HG02763 (cell line): ENCODE measurements at regions not wholly inside any gene's neighbourhood (a gene's known extent, or its start where the extent isn't known, plus 50 kb on each side); places are given as distances from the start of the nearest gene placed in this dataset.

Experiments used
- ATAC-seq: cut with Tn5 transposase; IDR thresholded peaks from one replicate; pipeline ENCODE4 v1.9.1; 2021; ENCODE audit warnings: mild to moderate bottlenecking, moderate library complexity; ENCODE audit not compliant: unreplicated experiment

DNA sequence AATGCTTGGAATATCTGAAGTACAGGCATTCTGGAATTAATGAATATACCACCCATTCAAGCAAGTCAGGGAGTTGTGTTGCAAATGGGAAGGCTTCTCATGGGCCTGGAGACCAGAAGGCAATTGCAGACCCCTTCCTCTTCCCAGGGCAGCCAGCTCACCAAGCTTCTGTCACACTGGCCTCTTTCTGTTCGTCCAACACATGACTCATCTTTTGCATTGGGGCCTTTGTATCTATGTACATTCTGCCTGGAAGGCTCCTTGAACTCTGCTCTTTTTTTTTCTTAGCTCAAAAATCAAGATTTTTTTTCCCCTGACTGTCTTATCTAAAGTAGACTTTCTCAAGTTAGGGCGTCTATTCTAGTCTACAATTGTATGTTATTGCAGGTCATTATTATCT lies 132.9 kb upstream of the MYLIP start:
- ATAC-seq, result no peak

DNA sequence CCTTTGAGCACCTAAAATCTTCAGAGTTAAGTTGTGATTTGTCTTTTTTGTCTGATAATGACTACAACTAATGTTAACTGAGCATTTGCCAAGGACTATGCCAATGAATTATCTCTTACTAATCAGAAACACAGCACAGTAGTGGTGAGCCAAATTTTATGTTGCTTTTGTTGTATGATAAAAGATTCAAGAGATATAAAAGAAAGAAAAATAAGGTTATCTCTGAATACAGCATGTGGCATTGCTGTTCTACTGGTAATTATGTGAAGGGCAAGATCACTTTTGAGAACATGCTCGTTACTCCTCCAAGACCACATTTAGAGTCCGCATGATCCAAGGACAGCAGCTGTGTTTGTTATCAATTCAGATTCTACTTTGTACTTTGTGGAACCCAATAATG lies 133.4 kb upstream of the MYLIP start:
- ATAC-seq, result no peak

DNA sequence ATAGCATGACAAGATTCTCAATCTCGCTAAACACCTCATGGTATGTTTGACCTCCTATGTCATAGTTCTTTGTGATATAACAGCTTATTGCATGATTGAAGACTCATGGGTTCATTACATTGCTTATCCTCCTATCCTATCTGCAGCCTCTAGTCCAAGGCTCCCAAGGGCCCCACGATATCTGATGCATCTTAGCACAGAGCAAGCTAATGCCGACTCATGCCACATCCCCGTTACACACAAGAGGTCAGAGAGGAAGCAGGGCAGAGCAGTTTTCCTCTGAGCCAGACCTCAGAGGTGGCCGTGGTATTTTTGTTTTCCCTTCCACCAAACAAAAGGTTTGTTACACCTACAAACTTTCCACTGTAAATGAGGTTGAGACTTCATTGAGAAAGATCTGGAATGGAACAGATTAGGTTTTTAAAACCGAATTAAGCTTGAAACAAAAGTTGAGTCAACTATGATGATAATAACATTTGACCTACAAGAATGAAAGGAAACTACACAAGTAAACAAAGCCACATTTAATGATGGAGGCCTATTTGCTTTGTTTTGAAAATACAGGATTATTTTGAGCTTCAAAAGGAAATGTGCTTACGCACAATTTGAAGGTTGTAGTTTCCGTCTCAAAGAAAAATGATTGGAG lies 133.9 kb upstream of the MYLIP start:
- no peak for ATAC-seq

DNA sequence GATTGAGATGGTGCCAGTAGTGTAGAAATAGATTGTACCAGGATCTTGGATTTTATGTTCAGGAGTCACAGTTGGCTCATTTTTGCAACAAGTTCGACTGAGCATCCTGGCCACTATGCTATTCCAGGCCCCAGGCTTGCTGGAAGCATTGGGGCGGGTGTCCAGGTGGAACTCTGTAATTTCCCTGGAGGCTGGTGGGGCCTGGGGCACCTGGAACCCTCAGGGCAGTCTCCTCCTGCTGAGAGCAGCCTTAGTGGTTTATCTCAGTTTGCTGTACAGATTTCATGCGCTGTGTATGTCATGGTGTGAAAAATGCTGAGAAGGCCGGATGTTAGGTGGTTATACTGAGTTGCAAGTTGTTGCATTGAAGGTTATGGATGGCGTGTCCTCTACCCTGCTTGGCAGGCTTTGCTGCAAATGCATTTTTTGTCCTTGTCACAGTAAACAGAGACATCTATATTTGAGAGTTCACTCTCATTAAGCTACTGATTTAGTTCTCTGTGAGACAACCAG lies 135.1 kb upstream of the MYLIP start:
- ATAC-seq, result no peak

DNA sequence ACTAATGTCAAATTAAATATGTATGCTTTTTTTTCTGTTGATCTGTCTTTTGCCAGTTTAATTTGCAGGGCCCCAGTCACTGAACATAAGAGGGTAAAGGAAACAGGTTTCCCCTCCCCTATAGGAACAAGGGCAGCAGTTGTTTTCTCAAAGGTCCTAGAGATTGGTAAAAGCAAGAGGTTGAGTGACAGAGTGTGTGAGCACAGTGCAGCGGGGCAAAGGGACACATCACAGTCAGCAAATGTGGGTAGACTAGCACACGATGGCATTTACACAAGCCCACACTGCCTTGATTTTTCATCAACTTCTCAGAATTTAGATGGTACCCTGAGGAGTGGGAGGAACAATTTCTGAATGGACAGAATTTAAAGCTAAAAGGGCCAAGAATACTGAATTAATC lies 138.7 kb upstream of the MYLIP start:
- ATAC-seq, result no peak

DNA sequence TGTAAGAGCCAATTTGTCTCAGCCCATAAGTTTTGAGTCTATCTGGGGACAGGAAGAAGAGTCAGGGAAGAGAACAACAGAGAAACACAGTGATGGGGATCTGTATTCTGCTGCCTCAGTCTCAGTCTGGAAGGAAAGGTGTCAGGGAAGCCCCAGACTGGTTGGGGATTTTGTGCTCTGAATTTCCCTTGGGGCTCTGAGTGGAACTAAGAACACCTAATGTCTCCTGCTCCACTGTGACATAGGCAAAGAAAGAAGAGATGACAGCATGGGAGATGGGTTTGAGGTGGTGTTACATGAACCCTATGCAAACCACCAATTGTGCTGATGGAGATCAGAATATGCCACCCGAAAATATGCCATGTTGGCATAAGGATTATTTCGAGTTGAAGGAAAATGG lies 139.5 kb upstream of the MYLIP start:
- no peak for ATAC-seq

DNA sequence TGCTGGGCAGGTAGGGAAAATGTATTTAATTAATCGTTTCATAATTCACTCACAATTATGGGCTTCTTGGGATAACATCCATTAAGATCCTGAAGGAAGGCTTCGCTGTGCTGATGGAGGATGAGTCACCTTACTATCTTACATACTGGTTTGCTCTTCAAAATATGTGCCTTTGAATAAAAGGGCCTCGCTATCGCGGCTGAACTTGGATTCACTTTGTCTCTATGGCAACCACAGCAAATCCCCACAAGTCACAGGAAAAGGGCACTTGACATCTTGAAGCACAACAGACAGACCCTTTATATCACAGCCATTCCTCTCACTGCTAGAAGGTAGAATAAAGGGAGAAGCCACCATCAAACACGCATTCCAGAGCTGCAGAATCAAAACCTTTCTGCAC lies 141.3 kb upstream of the MYLIP start:
- ATAC-seq, result no peak

DNA sequence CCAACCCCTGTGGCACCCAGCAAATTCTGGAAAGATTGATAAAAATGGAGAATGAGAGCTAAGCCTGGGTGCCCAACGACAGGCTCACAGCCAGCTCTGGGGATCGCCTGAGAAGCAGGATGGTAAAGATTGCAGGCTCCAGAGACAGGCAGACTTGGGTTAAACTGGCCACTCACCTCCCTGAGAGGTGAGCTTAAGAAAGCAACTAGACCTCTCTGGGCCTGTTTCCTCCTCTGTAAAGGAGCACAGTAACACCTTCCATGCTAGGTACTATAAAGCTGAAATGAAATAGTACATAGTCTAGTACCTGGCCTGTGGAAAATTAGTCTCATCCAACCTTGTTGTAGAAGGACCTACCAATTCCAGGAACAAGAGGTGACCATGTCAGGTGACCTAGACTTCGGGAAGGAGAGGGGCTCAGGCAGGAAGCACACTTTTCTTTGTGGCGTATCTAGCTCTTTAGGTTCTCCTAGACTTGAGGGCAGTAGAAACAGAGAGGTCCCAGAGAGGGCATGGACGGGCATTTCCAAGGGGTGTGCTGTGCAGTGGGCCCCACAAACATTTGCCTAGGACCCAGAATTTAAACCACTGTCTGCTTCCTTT lies 142.8 kb upstream of the MYLIP start:
- ATAC-seq, result no peak

DNA sequence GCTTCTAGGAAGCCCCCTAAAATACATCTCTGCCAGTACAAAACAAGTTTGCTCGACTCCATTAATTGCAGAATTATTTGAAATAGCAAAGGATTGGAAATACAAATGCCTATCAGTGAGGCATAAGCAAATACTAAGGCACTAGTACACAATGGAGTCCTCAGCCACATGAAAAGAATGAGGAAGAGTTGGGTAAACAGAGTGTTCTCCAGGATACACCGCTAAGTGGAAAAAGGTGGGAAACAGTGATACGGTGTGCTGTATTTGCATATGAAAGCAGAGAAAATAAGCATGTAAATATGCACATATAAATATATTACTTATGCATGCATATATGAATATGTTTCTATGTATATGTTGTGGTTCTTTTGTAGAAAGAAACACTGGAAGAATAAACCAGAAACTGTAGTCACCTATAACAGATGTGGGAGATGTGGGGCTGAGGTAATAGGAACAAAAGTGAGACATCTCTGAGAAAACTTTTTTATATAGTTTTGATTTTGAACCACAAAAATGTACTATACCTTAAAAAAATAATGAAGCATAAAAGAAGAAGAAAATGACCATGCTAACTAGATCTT lies 143.4 kb upstream of the MYLIP start:
- ATAC-seq, result no peak

DNA sequence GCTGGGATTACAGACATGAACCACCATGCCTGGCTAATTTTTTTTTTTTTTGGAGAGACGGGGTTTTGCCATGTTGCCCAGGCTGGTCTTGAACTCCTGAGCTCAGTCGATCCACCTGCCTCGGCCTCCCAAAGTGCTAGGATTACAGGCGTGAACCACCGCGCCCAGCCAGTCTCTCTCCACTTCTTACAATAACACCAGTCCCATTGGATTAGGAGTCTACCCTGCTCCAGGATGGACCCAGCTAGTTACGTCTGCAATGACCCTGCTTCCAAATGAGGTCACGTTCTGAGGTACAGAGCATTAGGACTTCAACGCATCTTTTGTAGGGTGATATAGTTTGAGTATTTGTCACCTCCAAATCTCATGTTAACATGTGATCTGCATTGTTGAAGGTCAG lies 146.9 kb upstream of the MYLIP start:
- no peak for ATAC-seq

DNA sequence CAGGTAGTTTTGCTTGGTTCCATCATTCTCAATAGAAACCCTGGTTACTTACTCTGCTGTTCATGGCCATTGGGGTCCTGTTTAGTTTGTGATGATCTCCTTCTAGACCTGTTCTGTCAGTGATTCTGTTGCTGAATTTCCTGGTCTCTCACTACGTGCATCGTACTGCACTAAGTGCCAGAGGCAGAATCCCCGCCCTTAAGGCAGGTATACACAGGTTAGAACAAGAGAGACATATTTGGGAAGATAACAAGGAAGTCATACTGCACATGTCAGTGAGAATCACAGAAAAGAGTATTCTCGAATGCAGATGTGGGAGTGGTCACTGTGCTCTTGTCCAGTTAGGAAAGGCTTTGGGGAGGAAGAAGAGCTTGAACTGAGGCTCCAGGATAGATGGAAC lies 148.1 kb upstream of the MYLIP start:
- ATAC-seq, result no peak

DNA sequence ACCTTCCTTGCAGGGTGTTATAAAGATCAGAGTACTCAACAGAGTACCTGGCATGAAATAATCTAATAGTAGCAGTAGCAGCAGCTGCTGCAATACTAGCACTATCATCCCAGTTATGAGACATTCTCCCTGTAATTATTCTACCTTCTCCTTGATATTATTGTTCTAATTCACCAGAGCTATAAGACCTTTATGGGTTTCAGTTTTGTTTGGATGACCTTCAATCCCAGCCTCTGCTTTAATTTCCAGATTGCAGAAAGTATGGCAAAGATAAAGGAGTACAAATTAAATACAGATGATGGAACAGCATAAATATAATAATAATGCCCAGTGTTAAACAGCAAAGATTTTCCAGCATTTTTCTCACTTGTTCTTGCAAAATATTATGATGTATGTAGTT lies 150.5 kb upstream of the MYLIP start:
- ATAC-seq, result no peak

DNA sequence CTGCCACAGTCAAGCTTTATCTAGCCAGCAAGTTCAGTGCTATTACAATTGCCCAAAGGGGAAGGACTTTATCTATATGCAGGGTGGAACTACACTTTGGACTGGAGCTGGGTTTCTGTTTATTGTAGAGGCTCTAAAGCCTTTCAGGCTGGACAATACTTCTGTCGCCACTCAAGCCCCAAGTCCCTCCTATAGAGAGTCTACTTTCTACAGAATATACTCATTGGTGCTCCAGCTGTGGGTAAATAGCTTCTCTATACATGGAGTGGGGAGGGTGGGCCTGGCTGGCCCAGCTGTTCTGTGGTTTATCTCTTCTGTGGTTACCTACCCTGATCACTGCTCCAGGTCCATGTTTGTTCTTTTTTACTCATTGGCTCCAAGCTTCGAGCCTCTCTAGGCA lies 151.8 kb upstream of the MYLIP start:
- ATAC-seq, result no peak

DNA sequence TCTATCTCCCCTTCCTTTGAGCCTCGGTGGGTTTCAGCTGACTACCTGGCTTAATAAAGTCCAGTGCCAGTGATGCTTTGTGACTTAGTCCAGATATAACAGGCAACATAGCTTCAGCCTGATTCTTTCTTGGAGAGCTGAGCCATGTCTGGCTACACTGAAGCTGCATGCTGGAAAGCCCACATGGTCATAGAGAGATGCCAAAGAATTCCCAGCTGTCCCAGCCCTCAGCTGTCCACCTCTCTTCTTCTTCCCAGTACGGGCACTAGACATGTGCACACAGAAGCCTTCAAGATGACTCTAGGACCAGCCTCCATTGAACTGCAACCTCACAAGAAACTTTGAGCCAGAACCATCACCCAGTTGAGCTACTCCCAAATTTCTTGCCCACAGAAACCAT lies 154.1 kb upstream of the MYLIP start:
- no peak for ATAC-seq

DNA sequence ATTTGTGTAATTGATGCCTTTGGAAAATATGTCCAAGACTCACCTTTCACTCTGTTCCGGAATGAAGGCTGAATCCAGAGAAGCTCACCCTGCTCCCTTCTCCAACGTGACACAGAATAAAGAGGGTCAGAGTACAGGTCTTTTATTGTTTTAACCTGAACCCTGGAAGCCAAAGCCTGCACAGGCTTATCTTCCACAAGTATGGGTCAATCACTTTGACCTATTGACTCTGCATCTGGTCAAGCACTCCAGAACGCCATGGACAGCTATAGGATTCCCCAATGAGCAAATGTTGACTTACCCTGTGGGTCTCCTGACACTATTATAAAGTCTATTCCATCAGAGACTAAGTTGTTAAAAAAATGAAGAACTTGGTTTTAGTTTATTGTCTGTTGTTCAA lies 158.4 kb upstream of the MYLIP start:
- ATAC-seq, result no peak

DNA sequence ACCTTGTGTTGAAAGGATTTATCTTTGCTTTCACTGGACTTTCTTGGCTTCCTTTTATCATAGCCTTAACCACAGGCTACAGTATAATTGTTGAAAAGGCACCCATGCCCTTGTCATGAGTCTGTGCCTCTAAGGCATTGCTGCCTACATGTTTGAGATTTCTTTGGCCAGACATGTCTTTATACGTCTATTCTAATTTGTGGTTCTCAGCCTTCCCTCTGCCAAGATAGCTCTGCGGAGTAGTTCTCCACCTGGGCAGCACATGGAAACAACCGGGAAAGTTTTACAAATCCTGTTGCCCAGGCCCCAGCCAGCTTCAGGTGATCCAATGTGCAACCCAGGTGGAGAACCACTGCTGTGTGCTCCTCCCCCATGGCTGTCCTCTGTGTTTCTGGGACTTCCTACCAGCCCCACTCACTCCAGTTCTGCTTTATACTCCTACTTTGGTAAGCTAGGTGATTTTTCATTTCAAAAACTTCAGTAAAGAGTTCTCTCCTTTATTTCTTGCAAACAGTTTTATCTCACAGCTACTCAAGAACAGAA lies 159.6 kb upstream of the MYLIP start:
- ATAC-seq, result no peak

DNA sequence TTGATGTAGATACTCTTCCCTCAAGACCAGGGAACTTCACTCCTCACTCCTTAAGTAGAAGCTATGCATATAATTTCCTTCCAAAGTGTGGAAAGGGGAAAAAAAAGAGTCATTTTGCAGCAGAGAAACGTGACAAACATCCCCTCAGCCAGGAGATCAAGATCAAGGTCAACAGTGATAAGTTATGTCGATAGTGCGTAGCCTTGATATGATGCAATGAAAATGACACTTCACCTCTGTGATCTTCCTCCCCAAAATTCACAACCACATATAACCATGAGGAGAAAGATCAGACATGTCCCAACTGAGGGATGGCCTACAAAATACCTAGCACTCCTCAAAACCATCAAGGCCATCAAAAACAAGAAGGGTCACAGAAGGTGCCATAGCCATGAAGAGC lies 160.4 kb upstream of the MYLIP start:
- ATAC-seq, result no peak

DNA sequence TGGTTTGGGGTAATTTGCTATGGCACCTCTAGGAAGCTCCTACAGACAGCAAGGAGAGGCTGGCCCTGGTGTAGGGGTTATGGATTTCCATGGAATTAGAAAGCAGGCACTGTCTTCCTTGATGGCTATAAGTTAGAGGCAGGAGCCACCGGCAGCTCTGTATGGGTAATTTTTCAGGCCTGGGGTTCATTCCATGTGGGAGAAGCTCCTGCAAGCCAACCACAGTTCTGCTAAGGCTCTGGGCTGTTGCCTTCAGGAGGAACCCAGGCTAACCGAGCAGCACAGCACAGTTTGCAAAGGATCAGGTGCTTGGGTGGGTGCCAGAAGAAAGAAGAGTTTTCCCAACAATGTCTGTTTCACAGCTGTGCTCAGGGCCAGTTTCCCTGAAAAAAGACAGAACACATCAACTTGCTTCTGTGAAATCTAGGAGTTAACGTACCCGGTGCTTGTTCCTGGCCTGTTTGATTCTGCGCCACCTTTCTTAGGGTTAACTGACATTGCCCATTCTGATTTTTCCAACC lies 162.8 kb upstream of the MYLIP start:
- ATAC-seq, result no peak

DNA sequence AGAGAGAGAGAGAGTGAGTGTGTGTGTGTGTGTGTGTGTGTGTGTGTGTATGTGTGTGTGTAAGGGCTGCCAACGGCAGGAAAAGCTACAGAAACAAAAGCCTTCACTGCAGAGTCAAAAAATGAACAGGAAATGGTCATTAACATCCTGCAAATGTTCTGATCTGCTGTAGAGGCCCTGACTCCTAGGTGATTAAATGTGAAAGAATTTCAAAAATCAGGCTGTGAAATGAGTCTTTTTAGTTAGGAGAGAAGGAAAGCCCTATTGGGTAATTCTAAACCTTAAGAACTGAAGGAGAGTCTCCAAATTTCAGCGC lies 166.5 kb upstream of the MYLIP start:
- ATAC-seq, result no peak

DNA sequence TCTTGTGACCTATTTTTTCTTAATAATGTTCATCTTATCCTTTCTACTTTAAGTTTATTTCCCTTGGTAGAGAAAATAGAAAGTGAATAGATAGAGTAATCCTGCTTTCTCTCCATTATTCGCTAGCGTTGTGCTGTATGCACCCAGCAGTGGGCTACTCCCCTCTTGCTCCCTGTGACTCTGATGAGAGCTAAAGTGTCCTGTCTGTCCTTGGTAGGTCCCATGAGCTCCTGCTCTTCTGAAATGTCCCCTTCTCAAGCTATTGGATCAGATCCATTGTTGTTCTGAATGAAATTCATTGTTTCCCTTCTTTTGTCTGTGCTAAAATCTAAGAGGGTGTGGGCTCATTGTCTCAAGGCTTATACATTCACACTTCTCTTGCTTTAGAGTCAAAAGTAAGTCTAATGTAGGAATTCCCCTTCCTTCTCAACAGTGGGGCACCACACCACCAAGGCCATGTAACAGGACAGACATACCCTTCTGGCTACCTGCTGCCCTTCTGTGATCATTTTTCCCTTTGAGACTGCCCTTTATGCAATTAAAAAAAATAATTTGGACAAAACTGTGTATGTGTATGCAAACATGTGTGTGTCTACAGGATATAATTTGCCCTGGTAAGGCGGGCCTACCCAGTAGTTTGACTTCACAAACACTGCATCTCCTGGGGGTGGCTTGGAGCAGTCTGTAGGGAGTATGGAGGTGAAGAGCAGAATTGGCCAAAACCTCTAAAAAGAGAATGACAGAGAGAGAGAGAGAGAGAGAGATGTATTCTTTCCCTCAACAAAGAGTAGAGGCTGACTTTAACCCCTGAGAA lies 167.0 kb upstream of the MYLIP start:
- ATAC-seq, result no peak
